GM19438 (cell line): ENCODE measurements at regions not wholly inside any gene's neighbourhood (a gene's known extent, or its start where the extent isn't known, plus 50 kb on each side); places are given as distances from the start of the nearest gene placed in this dataset.

ENCODE experiments used
- ATAC-seq: cut with Tn5 transposase; IDR thresholded peaks from one replicate; pipeline ENCODE4 v1.9.1; 2021; ENCODE audit warnings: low read depth; ENCODE audit not compliant: unreplicated experiment

DNA sequence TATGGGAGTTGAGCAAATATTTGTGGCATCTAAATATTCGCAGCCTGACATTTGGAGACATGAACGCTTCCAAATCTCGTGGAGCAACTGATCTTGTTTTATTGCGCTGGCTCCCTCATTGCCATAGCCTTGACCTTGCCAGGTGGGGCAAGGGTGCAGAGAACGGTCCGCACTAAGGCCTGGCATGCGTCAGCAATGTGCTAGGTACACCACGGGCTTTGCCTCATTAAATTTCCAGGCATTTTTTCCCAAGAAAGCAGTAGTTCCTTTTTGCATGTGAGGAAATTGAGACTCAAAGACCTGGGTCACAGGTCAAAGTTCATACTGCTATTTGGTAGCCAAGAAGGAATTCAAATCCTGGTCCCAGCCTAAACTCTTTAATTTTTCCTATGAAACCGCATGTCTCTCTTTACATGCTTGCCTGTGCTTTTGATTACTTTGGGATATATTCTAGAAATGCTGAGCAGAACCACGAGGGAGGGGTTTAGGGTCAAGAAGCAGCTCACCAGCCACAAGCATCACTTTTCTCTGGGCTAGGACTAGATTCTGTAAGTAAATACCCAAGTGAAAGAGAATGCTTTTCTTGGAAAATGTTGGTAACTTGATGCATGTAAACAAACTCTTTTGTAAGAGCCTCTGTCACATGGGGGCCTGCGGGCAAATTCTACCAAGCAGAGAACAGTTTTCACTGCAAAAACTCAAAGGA is 891.6 kb downstream of the VRK1 start:
- ATAC-seq = no peak

DNA sequence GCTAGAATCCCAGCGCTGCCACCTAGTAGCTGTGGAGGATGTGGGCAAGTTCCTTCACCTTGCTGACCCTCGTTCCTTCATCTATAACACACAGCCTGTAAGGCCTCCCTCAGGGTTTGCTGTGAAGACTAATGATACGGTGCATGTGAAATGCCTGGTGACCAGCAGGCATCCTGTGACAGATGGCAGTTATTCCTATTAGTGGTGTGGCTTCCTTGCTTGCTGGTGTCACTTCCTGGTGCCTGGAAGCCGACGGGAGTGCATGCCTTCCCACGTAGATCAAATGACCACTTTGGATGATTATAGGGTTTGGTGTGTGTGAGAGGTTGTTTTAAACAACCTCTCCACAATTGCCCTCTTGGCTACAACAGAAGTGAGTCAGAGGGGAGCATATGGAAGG is 894.9 kb downstream of the VRK1 start:
- ATAC-seq = no peak

DNA sequence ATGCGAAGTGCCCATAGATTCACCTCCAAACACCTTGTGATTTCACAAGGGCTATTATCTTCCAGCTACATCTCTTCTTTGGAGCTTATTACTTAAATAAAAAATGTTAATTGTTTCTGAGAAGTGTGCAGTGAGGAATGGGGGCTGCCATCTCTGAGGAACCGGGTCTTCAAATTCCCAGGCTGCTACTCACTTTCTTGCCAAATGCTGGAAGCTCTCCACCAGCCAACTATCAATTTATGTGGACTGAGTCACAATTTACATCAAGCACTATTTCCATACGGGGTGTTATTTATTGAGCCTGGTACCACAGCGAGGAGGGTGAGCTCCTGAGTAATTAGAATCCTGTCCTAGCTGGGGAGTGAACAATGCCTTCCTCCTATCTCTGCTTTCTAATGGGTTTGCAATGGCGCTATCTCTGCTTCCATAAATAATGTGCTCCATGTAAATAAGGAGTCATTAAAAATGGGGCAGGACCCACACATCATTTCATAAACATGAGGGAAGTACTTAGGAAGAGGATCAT is 898.3 kb downstream of the VRK1 start:
- no peak for ATAC-seq

DNA sequence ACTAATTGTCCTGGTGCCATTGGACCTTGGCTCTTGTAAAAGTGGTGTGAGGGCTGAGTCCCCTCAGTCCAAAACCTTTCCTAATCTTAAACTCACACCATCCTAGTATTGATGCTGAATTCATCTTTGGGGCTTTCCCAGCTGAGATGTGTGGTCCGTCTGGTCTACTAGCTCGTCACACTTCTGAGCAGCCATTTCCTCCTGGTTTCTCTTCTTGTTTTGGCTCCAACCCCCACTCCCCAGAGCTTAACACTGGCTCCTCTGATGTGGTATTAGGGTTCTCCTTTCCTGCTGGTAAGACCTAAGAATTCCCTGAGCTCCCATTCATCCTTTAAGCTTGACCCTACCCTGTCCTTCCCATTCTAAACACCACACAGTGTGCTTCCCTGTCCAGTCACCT is 900.6 kb downstream of the VRK1 start:
- no peak for ATAC-seq

DNA sequence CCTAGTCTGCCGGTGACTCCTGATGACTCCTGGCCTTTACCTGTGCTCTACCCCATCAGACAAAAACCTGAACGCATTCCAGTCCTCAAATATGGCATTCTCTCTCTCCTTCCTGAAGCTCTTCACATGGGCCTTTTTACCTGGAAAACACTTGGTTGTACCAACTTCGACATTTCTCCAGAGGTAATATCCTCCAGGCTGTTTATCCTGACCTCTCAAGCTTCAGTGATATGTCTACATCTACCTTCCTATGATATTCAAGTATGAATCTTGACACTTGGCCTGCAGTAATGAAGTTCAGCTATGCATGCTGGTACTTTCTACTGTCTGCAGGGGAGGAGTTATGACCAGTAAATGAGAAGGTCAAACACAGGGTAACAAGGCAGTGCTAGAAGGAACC is 901.8 kb downstream of the VRK1 start:
- no peak for ATAC-seq

DNA sequence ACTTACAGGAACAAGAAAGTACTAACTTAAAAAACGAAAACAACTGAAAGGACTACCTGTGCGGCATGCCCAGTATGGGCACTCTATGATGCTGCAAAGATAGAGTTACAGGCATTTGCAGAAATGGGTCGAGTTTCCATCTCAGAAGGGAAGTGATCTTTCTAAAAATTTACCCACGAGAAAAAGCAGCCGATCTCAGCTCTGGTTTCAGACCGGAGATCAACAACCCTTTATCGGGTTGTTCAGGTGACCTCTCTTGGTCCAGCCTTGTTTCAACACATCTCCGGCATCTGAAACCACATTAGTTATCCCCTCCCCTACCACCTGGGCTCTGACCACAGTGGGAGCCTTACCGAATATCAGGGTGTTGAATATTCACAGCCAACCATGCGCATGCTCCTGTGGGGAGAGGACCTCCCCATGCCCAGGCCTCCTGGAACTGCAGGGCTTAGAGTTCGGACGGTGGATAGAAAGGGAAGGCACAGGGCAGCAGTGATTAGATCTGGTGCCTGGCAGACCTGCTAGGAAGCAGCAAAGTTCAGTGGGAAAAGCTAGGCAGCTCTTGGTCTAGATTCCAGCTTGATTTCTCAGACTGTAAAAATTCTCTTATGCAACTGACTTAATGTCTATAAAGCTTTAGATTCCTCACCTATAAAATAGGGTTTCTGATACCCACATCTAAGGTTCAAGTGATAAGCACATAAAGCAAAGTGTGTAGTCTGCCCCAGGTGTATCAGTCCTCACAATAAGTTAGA is 906.0 kb downstream of the VRK1 start:
- no peak for ATAC-seq

DNA sequence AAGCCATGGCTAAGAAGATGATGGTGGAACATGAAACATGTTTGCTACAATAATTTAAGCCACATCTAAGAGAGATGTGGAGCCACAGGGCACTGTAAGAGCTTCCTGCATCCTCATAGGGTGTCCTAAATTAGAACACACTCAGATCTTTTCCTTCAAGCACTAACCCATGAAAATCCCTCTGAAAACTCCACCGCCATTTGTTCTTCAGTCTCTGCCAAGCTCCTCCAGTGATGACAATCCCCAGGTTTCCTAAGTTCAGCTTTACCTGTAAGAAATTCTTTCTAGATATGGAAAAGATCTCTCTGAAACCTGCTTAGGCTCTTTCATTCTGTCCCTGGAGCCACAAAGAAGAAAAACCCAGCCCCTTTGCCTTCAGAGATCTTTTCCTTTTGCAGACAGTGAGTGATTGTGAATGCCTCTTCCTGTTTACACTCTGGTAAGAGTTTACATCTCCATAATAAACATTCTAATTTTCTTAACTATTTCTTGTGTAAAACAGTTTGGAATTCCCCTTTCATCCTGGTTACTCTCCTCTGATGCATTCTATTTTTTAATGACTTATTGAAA is 907.2 kb downstream of the VRK1 start:
- ATAC-seq = no peak

DNA sequence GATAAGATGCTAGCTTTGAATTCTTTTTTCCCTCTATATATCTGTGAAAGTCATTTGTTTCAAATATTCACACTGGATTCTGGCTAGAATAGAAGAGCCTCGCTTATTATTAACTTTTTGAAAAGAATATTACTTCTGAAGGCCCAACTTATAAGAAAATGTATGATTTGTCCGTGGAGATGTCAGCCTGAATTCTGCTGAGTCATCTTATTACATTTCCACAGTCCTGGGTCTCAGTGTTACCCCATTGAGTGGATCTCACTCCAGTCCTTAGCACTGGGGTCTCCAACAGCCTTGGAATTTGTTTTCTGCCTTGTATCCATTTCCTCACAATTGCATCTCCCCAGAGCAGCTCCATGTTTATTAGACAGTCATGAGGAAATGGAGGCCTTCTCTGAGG is 907.9 kb downstream of the VRK1 start:
- ATAC-seq = no peak

DNA sequence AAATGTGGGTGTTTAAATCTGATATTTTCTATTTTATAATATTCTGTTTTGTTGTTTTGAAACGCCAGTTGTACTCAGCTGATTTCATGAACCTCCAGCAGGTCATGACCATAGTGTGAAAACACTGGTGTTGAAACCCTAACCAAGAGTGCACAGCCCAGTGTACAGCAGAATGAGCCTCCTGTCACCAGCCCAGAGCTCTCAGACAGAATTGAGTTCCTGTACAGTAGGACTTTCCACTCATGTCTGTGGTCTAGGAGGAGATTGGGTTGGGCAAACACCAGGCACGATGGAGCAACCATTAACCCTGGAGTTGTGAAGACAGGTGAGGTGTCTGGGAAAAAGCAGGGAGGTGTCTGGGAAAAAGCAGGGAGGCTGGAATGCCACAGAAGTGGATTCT is 908.8 kb downstream of the VRK1 start:
- no peak for ATAC-seq

DNA sequence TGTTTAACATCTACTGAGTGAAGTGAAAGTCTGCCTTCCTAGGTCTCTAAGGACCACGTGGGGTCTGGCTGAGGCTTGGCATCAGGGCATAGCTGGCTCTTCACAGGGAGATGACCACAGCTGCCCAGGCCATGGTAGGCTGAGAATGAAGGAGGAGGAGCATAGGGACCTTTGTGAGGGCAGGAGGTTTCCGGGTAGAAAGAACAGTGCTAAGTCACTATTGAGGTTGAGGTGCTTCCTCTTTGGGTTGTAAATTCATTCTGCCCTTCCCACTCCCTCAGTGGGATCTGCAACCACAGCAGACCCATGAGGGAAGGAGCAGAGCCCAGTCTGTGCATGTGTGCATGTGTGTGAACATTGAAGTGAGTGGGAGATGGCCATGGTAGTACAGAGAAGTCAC is 909.6 kb downstream of the VRK1 start:
- ATAC-seq = no peak

DNA sequence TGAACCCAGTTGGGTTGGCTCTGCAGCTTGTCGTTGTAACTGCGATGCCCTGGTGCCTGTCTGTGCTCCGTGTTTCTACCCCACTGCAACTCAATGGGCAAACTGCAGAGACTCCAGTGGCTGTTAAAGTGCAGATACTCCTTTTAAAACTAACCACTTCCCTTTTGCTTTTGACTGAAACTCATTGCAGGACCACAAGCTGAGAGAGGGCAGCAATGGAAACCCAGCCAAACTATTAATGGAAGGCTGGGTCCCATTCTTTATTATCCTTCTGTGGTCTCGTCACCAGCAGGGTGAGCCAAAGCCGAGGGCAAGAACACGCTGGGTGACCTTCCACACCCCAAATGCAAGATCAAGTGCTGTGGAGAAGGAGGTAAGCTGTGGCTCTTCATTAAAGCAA is 910.4 kb downstream of the VRK1 start:
- no peak for ATAC-seq

DNA sequence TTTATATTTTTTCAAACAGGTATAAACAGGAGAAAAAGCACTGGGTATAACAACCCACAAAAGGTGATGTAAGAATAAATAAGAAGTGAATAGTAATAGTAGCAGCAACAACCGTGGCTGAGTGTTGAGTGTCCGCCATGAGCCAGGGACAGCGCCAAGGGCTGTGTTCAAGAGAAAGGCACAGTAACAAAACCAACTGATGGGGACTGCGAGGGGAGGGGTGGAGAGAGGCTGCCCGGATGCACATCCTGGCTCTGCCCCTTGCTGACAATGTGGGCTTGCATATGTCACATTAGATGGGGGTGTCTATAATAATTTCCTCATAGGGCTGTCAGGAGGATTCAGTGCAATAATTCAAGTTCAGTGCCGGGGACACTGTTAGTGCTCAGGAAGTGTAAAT is 912.4 kb downstream of the VRK1 start:
- no peak for ATAC-seq

DNA sequence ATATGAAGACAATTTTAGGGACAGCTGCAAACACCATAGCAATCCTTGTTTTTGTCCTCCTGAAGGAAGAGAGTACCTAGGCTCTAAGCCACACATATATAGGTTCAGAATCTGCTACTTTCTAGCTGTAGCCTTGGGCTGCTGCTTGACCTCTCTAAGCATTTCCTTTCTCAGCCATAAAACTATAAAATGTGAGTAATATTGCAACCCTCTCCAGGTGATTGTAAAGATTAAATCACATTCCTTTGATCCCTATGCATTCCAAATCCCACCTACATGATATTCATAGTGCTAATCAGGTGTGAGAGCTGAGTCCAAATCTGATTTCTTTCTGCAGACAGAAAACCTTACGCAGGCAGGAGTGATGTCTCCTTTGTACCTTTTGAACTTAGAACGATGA is 913.5 kb downstream of the VRK1 start:
- no peak for ATAC-seq

DNA sequence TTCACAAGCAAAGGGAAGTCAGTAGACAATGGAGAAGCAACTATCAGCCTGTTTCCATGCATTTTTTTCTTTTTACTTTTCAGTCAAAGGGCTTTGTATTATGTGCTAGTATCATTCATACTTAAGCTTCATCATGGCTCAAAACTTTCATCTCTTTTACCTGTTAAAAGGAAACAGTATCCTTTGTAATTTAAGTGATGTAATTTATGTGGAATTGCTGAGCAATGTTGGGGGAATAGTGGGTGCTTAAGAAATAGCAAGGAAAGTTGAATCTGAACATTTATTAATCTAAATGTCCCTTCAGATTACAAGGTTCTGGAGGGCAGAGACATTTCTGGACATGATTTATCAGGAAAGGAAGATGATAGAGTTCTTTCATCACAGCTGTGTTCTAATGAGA is 915.3 kb downstream of the VRK1 start:
- no peak for ATAC-seq

DNA sequence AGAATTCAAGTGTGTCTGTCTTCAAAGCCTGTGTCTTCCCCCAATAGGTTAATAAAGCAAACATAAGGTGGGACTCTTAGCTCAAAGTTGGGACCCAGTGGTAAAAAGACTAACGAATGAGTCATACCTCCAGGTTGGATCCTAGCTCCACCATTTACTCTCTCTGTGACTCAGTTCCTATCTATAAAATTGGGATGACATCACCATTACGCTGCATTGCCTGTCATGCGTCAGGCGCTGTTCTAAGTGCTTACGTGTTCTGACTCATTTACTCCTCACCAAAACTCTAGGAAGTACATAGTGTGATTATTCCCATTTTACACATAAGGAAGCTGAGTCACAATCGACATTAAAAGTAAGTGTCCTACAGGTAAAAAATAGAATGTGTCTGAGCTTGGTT is 915.8 kb downstream of the VRK1 start:
- ATAC-seq = no peak

DNA sequence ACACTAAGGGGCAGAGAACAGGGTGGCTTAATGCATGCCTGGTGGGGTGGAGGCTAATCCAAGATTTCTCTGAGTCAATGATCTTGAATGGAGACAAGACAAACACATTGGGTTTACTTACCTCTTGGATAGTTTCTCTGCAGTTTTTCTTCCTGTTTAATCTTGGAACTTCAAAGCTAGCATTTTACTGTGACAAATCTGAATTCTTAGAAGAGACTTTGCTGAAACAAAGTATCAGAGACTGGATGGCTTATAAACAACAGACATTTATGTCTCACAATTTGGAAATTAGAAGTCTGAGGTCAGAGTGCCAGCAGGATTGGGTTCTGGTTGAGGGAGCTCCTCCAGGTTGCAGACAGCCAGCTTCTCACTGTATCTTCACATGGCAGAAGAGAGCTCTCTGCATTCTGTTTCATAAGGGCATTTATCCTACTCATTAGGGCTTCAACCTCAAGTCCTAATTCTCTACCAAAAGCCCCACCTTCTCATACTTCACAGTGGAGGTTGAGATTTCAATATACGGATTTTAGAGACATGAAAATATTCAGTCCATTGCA is 921.8 kb downstream of the VRK1 start:
- no peak for ATAC-seq

DNA sequence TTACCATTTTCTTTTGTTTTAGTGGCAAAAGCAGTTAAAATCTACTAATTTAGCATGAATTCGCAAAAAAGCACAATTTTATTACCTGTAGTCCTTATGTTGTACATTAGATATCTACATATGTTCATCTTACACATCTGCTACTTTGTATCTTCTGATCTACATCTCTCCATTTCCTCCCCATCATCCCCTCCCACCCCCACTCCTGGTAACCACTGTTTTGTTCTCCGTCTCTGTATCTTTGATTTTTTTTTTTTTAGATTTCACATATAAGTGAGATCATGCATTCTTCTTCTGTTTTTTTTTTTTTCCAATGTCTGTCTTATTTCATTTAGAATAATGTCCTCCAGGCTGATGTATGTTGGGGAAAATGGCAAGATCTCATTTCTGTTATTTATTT is 922.7 kb downstream of the VRK1 start:
- ATAC-seq = no peak

DNA sequence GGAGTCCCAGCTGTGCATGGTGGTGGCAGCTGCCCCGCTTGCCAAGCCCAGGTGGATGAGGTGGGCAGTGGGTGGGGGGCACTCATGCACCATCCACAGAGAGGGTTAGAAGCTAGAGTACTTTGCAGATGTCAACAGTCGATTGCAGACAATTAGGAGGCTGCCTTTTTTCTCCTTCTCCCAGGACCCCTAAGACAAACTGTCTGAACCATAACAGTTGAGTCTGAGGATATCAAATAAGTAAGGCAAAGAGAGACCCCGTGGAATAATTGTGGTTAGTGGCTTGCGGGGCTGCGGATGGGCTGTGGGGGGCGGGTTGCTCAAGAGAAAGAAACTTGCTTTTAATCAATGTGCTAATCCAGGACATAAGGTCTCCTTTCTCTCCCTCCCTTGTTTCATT is 926.2 kb downstream of the VRK1 start:
- ATAC-seq = no peak

DNA sequence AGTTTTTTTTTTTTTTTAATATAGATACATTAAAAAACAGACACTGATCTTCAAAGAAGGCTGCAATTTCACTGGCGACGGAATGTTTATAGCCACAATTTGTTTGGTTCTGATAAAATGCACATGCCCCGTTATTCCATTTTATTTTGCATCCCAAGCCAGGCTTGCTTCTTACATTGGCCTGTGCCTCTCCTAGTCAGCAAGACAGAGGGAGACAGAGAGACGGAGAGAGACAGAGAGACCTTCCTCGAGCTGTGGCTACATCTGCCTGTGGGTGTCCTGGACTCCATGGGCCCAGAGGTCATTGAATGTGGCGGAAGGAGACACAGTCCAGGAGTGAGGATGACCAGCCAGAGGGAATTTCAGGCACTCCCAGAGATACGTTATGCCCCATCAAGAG is 926.6 kb downstream of the VRK1 start:
- ATAC-seq = no peak

DNA sequence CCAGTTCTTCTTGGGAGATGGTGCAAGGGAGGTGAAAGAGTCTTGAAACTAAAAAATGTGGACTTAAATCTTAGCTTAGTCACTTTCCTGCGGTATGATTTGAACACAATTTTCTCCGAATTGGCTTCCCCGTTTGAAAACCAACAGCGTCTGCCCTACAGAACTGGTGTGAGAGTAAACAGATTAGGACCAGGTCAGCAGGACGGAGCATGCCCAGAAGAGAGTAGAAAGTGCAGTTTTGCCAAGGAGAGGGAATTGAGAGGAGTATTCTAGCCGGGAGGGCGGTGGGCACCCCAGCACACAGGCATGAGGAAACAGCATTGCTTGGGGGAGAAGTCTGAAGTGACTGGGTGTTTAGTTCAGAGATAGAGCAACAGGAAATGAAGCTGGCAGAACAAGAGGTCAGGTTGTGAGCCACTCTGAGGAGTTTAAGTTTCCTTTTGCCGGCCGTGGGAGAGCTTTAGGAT is 927.1 kb downstream of the VRK1 start:
- ATAC-seq = no peak

DNA sequence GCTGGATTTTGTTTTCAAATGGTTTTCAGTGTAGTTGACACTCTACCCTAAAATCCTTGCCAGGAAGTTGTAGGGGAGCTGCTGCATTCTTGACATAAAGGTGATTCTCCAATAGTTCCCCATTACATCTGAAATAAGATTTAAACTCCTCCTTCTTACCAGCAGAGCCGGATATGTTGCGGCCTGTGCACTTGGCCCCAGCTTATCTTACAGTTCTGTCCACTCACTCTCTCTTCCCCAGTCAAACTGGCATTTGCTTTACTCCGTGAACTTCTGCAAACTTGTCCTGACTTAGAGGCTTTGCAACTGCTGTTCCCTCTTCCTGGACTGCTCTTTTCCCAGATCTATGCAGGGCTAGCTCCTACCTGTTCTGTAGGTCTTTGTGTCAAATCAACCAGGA is 929.5 kb downstream of the VRK1 start:
- no peak for ATAC-seq
